ENCODE measurements at regions not wholly inside any gene's neighbourhood (a gene's known extent, or its start where the extent isn't known, plus 50 kb on each side); places are given as distances from the start of the nearest gene placed in this dataset.
"Not testable (repeated sequence)": the region's sequence is repeated elsewhere in the genome, so short reads cannot be mapped to it uniquely, and the experiment has no call there.

GRCh38 chr6:144410574-144410973, 125.4 kb downstream of the UTRN start:
- Histone ChIP-seq H3K4me1 (ENCODE audit: control insufficient read depth, insufficient read depth, low read length, unreplicated experiment) (peaks cover 41% of the 10 kb centered on the region), H3K79me2 (ENCODE audit: control insufficient read depth, insufficient read depth, low read length, unreplicated experiment) (peaks cover 20% of the 10 kb centered on the region)
- not testable (repeated sequence) for H3K27ac ChIP-seq (ENCODE audit: low read depth, low read length); H3K27me3 ChIP-seq (ENCODE audit: insufficient read depth, low read length); H3K4me3 ChIP-seq (ENCODE audit: low read depth, low read length); H3K36me3 ChIP-seq (ENCODE audit: insufficient read depth, low read length); H2AFZ ChIP-seq (ENCODE audit: low read length, unreplicated experiment)

GRCh38 chr6:144411531-144412165, 126.5 kb downstream of the UTRN start:
- no peak overlapping the region for H2AFZ ChIP-seq (ENCODE audit: low read length, unreplicated experiment)
- peak overlapping the region; percentile 32; the same call in 1 of the 2 replicates for H3K4me3 ChIP-seq (ENCODE audit: low read depth, low read length)
- H3K79me2 ChIP-seq (ENCODE audit: control insufficient read depth, insufficient read depth, low read length, unreplicated experiment): peaks cover 17% of the 10 kb centered on the region
- peaks cover 52% of the 10 kb centered on the region for H3K4me1 ChIP-seq (ENCODE audit: control insufficient read depth, insufficient read depth, low read length, unreplicated experiment)
- H3K27me3 ChIP-seq (ENCODE audit: insufficient read depth, low read length): no peaks in the 10 kb centered on the region
- H3K36me3 ChIP-seq (ENCODE audit: insufficient read depth, low read length): no peaks in the 10 kb centered on the region
- no peak overlapping the region for H3K27ac ChIP-seq (ENCODE audit: low read depth, low read length)

- Histone ChIP-seq H3K4me1 (ENCODE audit: control insufficient read depth, insufficient read depth, low read length, unreplicated experiment) (peaks cover 51% of the 10 kb centered on the region), H2AFZ (ENCODE audit: low read length, unreplicated experiment) (no peak overlapping the region), H3K36me3 (ENCODE audit: insufficient read depth, low read length) (no peaks in the 10 kb centered on the region), H3K4me3 (ENCODE audit: low read depth, low read length) (no peak overlapping the region), H3K27ac (ENCODE audit: low read depth, low read length) (no peak overlapping the region), H3K27me3 (ENCODE audit: insufficient read depth, low read length) (no peaks in the 10 kb centered on the region), H3K79me2 (ENCODE audit: control insufficient read depth, insufficient read depth, low read length, unreplicated experiment) (peaks cover 17% of the 10 kb centered on the region)
These were observed 128.3 kb downstream of the UTRN start for GRCh38 chr6:144413418-144413817.

GRCh38 chr6:144415014-144415413, 129.9 kb downstream of the UTRN start:
- Histone ChIP-seq H3K79me2 (ENCODE audit: control insufficient read depth, insufficient read depth, low read length, unreplicated experiment) (peaks cover 28% of the 10 kb centered on the region), H3K27ac (ENCODE audit: low read depth, low read length) (peak overlapping the region; percentile 95), H3K27me3 (ENCODE audit: insufficient read depth, low read length) (no peaks in the 10 kb centered on the region), H2AFZ (ENCODE audit: low read length, unreplicated experiment) (no peak overlapping the region), H3K36me3 (ENCODE audit: insufficient read depth, low read length) (no peaks in the 10 kb centered on the region), H3K4me3 (ENCODE audit: low read depth, low read length) (peak overlapping the region; percentile 57; the same call in 1 of the 2 replicates), H3K4me1 (ENCODE audit: control insufficient read depth, insufficient read depth, low read length, unreplicated experiment) (peaks cover 46% of the 10 kb centered on the region)

- peak overlapping the region; percentile 95 for H3K27ac ChIP-seq (ENCODE audit: low read depth, low read length)
- no peaks in the 10 kb centered on the region for H3K36me3 ChIP-seq (ENCODE audit: insufficient read depth, low read length)
- peak overlapping the region; percentile 57 for H3K4me3 ChIP-seq (ENCODE audit: low read depth, low read length)
- peaks cover 34% of the 10 kb centered on the region for H3K79me2 ChIP-seq (ENCODE audit: control insufficient read depth, insufficient read depth, low read length, unreplicated experiment)
- peaks cover 46% of the 10 kb centered on the region for H3K4me1 ChIP-seq (ENCODE audit: control insufficient read depth, insufficient read depth, low read length, unreplicated experiment)
- H2AFZ ChIP-seq (ENCODE audit: low read length, unreplicated experiment): no peak overlapping the region
- H3K27me3 ChIP-seq (ENCODE audit: insufficient read depth, low read length): no peaks in the 10 kb centered on the region
These were observed 130.7 kb downstream of the UTRN start for GRCh38 chr6:144415835-144416237.

GRCh38 chr6:144416244-144416643, 131.1 kb downstream of the UTRN start:
- H2AFZ ChIP-seq (ENCODE audit: low read length, unreplicated experiment): no peak overlapping the region
- H3K27me3 ChIP-seq (ENCODE audit: insufficient read depth, low read length): no peaks in the 10 kb centered on the region
- H3K36me3 ChIP-seq (ENCODE audit: insufficient read depth, low read length): no peaks in the 10 kb centered on the region
- H3K79me2 ChIP-seq (ENCODE audit: control insufficient read depth, insufficient read depth, low read length, unreplicated experiment): peaks cover 33% of the 10 kb centered on the region
- peak overlapping the region; percentile 95 for H3K27ac ChIP-seq (ENCODE audit: low read depth, low read length)
- peaks cover 46% of the 10 kb centered on the region for H3K4me1 ChIP-seq (ENCODE audit: control insufficient read depth, insufficient read depth, low read length, unreplicated experiment)
- peak overlapping the region; percentile 57 for H3K4me3 ChIP-seq (ENCODE audit: low read depth, low read length)

GRCh38 chr6:144416773-144417172, 131.6 kb downstream of the UTRN start:
- peaks cover 28% of the 10 kb centered on the region for H3K79me2 ChIP-seq (ENCODE audit: control insufficient read depth, insufficient read depth, low read length, unreplicated experiment)
- no peak overlapping the region for H2AFZ ChIP-seq (ENCODE audit: low read length, unreplicated experiment)
- H3K4me1 ChIP-seq (ENCODE audit: control insufficient read depth, insufficient read depth, low read length, unreplicated experiment): peaks cover 43% of the 10 kb centered on the region
- H3K27ac ChIP-seq (ENCODE audit: low read depth, low read length): peak overlapping the region; percentile 95
- peaks cover 2% of the 10 kb centered on the region; the same call in 1 of the 2 replicates for H3K36me3 ChIP-seq (ENCODE audit: insufficient read depth, low read length)
- peak overlapping the region; percentile 57; the same call in 1 of the 2 replicates for H3K4me3 ChIP-seq (ENCODE audit: low read depth, low read length)
- H3K27me3 ChIP-seq (ENCODE audit: insufficient read depth, low read length): no peaks in the 10 kb centered on the region

GRCh38 chr6:144417681-144418080, 132.5 kb downstream of the UTRN start:
- Histone ChIP-seq H2AFZ (ENCODE audit: low read length, unreplicated experiment) (no peak overlapping the region), H3K27ac (ENCODE audit: low read depth, low read length) (peak overlapping the region; percentile 95), H3K4me3 (ENCODE audit: low read depth, low read length) (peak overlapping the region; percentile 4; the same call in 1 of the 2 replicates), H3K4me1 (ENCODE audit: control insufficient read depth, insufficient read depth, low read length, unreplicated experiment) (peaks cover 39% of the 10 kb centered on the region), H3K79me2 (ENCODE audit: control insufficient read depth, insufficient read depth, low read length, unreplicated experiment) (peaks cover 26% of the 10 kb centered on the region), H3K27me3 (ENCODE audit: insufficient read depth, low read length) (no peaks in the 10 kb centered on the region), H3K36me3 (ENCODE audit: insufficient read depth, low read length) (peaks cover 5% of the 10 kb centered on the region)

- no peak overlapping the region for H2AFZ ChIP-seq (ENCODE audit: low read length, unreplicated experiment)
- H3K27ac ChIP-seq (ENCODE audit: low read depth, low read length): no peak overlapping the region
- peaks cover 33% of the 10 kb centered on the region for H3K4me1 ChIP-seq (ENCODE audit: control insufficient read depth, insufficient read depth, low read length, unreplicated experiment)
- H3K27me3 ChIP-seq (ENCODE audit: insufficient read depth, low read length): no peaks in the 10 kb centered on the region
- peaks cover 14% of the 10 kb centered on the region for H3K36me3 ChIP-seq (ENCODE audit: insufficient read depth, low read length)
- no peak overlapping the region for H3K4me3 ChIP-seq (ENCODE audit: low read depth, low read length)
- peaks cover 18% of the 10 kb centered on the region for H3K79me2 ChIP-seq (ENCODE audit: control insufficient read depth, insufficient read depth, low read length, unreplicated experiment)
These were observed 133.9 kb downstream of the UTRN start for GRCh38 chr6:144418959-144419545.

GRCh38 chr6:144423167-144423566, 138.0 kb downstream of the UTRN start:
- no peak overlapping the region for H3K4me3 ChIP-seq (ENCODE audit: low read depth, low read length)
- H3K79me2 ChIP-seq (ENCODE audit: control insufficient read depth, insufficient read depth, low read length, unreplicated experiment): peaks cover 17% of the 10 kb centered on the region
- no peak overlapping the region for H3K27ac ChIP-seq (ENCODE audit: low read depth, low read length)
- H3K27me3 ChIP-seq (ENCODE audit: insufficient read depth, low read length): no peaks in the 10 kb centered on the region
- H2AFZ ChIP-seq (ENCODE audit: low read length, unreplicated experiment): no peak overlapping the region
- no peaks in the 10 kb centered on the region for H3K4me1 ChIP-seq (ENCODE audit: control insufficient read depth, insufficient read depth, low read length, unreplicated experiment)
- peaks cover 31% of the 10 kb centered on the region for H3K36me3 ChIP-seq (ENCODE audit: insufficient read depth, low read length)

- H3K27me3 ChIP-seq (ENCODE audit: insufficient read depth, low read length): no peaks in the 10 kb centered on the region
- H3K27ac ChIP-seq (ENCODE audit: low read depth, low read length): no peak overlapping the region
- H2AFZ ChIP-seq (ENCODE audit: low read length, unreplicated experiment): no peak overlapping the region
- H3K4me3 ChIP-seq (ENCODE audit: low read depth, low read length): no peak overlapping the region
- H3K4me1 ChIP-seq (ENCODE audit: control insufficient read depth, insufficient read depth, low read length, unreplicated experiment): peaks cover 5% of the 10 kb centered on the region
- H3K79me2 ChIP-seq (ENCODE audit: control insufficient read depth, insufficient read depth, low read length, unreplicated experiment): no peaks in the 10 kb centered on the region
- peaks cover 38% of the 10 kb centered on the region for H3K36me3 ChIP-seq (ENCODE audit: insufficient read depth, low read length)
These were observed 144.6 kb downstream of the UTRN start for GRCh38 chr6:144429753-144430152.

Measured in ACC112 (cell line).